IPS-20b (cell line): ENCODE measurements at regions not wholly inside any gene's neighbourhood (a gene's known extent, or its start where the extent isn't known, plus 50 kb on each side); places are given as distances from the start of the nearest gene placed in this dataset.

ENCODE experiments used
- H3K27ac ChIP-seq: one replicate; pipeline ENCODE4 v1.5.1; 2013; ENCODE audit warnings: low read length
- H3K27me3 ChIP-seq: 2 replicates; pipeline ENCODE4 v1.6.1; 2013; ENCODE audit warnings: mild to moderate bottlenecking, low read length, inconsistent platforms; ENCODE audit not compliant: insufficient read depth
- H3K36me3 ChIP-seq: 2 replicates; pipeline ENCODE4 v1.6.1; 2013; ENCODE audit warnings: low read depth, mild to moderate bottlenecking, inconsistent platforms, low read length, moderate library complexity; ENCODE audit not compliant: insufficient read depth
- H3K4me1 ChIP-seq: 2 replicates; pipeline ENCODE4 v1.6.1; 2013; ENCODE audit warnings: mild to moderate bottlenecking, control low read depth, inconsistent platforms, low read length, moderate library complexity; ENCODE audit not compliant: insufficient read depth
- H3K4me3 ChIP-seq: 2 replicates; pipeline ENCODE4 v1.5.1; 2013; ENCODE audit warnings: mild to moderate bottlenecking, low read length, inconsistent platforms
- H3K9ac ChIP-seq: 2 replicates; pipeline ENCODE4 v1.6.1; 2013; ENCODE audit warnings: low read depth, mild to moderate bottlenecking, inconsistent platforms, low read length, moderate library complexity
- H3K9me3 ChIP-seq: 2 replicates; pipeline ENCODE4 v1.6.1; 2013; ENCODE audit warnings: mild to moderate bottlenecking, low read depth, low read length, inconsistent platforms; ENCODE audit not compliant: insufficient read depth

DNA sequence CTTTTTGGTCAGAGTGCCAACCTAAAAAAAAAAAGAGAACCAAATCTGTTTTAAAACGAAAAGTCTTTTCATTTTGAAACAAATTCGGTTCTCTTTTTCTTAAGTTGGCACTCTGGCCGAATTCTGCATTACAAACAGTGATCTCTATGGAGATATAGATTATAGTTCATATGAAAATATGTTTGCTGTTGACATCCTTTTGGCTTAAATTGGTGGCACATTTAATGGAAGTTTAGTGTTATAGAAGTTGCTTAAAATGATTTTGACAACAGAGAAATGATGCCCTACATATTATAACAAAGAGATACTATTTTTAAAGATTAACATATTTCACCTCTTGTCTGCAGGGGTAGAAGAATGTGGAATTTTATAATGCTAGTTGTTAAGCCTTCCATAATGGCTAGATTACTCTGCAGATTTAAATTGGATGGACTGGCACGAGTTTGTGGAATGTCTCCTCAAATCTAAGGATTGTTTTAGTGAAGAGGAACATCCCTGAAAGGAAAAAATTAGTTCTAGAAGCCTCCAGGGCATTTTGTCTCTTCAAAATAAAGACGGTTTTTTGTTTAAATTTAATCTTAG lies 222.9 kb upstream of the CDH2 start:
- Histone ChIP-seq H3K9ac (no peak overlapping the region), H3K36me3 (no peaks in the 10 kb centered on the region), H3K4me1 (no peaks in the 10 kb centered on the region; the same call in 1 of the 2 replicates), H3K27ac (no peak overlapping the region), H3K4me3 (no peak overlapping the region), H3K27me3 (no peaks in the 10 kb centered on the region), H3K9me3 (no peaks in the 10 kb centered on the region)

DNA sequence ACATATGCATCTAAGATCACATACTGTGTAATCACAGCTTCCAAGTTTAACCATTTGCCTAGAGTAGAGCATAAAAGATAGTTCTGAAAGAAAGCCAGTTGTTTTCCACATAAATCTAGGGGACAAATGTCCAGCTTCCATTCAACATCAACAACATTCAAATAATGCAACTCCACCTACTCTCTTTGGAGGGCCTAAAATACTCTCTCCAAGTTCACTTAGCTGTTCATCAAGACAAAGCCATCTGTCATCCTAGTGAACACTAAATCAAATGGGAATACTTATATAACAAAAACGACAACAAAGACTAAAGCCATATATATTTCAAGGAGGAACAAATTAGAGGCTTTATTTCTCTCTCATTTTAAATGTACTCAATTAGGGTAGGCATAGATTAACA lies 221.5 kb upstream of the CDH2 start:
- H3K36me3 ChIP-seq: no peaks in the 10 kb centered on the region
- H3K9me3 ChIP-seq: no peaks in the 10 kb centered on the region
- no peak overlapping the region for H3K9ac ChIP-seq
- no peaks in the 10 kb centered on the region for H3K27me3 ChIP-seq
- no peaks in the 10 kb centered on the region; the same call in 1 of the 2 replicates for H3K4me1 ChIP-seq
- no peak overlapping the region for H3K4me3 ChIP-seq
- no peak overlapping the region for H3K27ac ChIP-seq

DNA sequence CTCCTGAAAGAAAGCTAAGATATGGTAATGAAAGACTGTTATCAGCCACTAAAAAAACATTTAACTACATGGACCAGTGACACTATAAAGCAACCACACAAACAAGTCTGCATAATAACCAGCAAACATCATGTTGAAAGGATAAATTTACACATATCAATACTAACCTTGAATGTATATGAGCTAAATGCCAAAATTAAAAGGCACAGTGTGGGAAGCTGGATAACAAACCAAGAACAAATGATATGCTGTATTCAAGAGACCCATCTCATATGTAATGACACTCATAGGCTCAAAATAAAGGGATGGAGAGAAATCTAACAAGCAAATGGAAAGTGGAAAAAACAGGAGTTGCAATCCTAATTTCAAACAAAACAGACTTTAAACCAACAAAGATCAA lies 213.1 kb upstream of the CDH2 start:
- Histone ChIP-seq H3K27ac (no peak overlapping the region), H3K9me3 (no peaks in the 10 kb centered on the region), H3K27me3 (no peaks in the 10 kb centered on the region), H3K4me3 (no peak overlapping the region), H3K4me1 (no peaks in the 10 kb centered on the region), H3K9ac (no peak overlapping the region), H3K36me3 (no peaks in the 10 kb centered on the region)

DNA sequence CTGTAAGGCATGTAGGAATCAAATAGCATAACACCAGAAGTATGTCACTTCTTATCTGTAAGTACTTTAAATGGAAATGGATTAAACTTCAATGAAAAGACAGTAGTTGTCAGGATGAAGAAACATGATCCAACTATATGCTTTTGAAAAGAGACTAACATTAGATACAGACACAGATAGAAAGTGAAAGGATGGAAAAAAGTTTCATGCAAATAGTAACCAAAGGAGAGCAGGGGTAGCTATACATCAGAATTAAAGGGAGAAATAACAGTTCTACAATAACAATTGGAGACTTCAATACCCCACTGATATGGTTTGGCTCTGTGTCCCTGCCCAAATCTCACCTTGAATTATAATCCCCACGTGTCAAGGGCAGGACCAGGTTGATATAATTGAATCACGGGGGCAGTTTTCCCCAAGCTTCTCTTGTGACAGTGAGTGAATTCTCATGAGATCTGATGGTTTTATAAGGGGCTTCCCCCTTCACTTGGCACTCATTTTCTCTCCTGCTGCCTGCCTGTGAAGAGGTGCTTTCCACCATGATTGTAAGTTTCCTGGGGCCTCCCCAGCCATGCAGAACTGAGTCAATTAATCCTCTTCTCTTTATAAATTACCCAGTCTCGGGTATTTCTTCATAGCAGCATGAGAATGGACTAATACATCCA lies 205.4 kb upstream of the CDH2 start:
- no peak overlapping the region for H3K4me3 ChIP-seq
- no peak overlapping the region for H3K27ac ChIP-seq
- H3K27me3 ChIP-seq: no peaks in the 10 kb centered on the region
- H3K36me3 ChIP-seq: no peaks in the 10 kb centered on the region
- H3K4me1 ChIP-seq: no peaks in the 10 kb centered on the region
- no peak overlapping the region for H3K9ac ChIP-seq
- H3K9me3 ChIP-seq: no peaks in the 10 kb centered on the region

DNA sequence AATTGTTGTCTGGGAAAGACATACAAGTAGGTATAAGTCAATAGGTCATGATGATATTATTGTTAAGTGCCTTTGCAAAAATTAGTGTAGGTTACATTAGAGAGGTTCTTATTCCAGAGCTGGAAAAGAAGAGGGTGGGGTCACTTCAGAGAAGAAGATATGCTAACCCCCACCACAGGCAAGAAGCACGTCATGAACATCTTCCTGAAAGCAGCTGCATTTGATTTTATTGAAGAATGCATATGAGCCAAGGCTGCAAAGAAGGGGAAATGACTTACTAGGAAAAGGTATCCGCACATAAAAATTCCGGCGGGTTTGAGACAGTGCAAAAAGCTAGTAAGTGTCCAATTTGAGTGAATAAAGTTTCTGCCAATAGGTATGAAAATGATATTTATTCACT lies 195.3 kb upstream of the CDH2 start:
- H3K4me1 ChIP-seq: no peaks in the 10 kb centered on the region
- no peak overlapping the region for H3K4me3 ChIP-seq
- no peaks in the 10 kb centered on the region for H3K27me3 ChIP-seq
- H3K36me3 ChIP-seq: no peaks in the 10 kb centered on the region
- H3K9me3 ChIP-seq: no peaks in the 10 kb centered on the region
- H3K27ac ChIP-seq: no peak overlapping the region
- no peak overlapping the region for H3K9ac ChIP-seq

DNA sequence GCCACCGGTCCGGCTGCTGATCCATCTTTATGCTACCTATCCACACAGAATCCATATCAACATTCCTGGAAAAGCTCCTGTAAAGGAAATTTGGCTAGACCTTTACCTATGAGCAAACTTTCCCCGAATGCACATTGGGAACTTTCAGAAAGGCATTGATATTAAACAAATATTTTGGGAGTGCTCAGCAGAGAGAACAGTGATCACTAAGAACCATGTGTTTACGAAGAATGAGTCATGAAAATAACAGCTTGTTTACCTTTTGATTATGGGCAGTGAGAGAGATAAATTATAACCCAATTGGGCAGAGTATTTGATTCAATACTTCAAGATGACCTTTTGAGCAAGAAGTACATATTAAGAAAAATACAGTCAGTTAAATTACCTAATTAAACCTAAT lies 189.7 kb upstream of the CDH2 start:
- Histone ChIP-seq H3K9ac (no peak overlapping the region), H3K4me1 (no peaks in the 10 kb centered on the region), H3K27ac (no peak overlapping the region), H3K9me3 (no peaks in the 10 kb centered on the region), H3K27me3 (no peaks in the 10 kb centered on the region), H3K4me3 (no peak overlapping the region), H3K36me3 (no peaks in the 10 kb centered on the region)

DNA sequence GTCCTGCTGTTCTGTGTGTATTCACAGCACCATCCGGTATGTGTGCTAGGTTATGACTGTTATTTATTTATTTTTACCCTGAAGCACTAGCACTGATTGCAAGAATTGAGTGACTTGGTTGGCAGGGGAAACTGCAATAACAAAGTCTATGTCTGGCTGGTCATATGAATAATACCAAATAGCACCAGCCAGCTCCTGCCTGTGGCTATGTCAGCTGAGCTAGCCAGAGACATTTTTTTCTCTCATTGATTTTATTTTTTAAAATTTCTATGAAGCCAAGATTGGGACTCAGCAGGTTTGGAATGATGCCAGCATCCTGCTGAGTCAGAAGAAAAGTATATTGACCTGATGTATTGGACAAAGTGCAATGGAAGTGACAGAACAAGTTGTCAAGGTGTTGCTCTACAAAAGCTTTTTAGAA lies 188.5 kb upstream of the CDH2 start:
- H3K9me3 ChIP-seq: no peaks in the 10 kb centered on the region
- H3K27ac ChIP-seq: no peak overlapping the region
- no peaks in the 10 kb centered on the region for H3K36me3 ChIP-seq
- no peak overlapping the region for H3K9ac ChIP-seq
- no peaks in the 10 kb centered on the region for H3K27me3 ChIP-seq
- H3K4me3 ChIP-seq: no peak overlapping the region
- no peaks in the 10 kb centered on the region for H3K4me1 ChIP-seq

DNA sequence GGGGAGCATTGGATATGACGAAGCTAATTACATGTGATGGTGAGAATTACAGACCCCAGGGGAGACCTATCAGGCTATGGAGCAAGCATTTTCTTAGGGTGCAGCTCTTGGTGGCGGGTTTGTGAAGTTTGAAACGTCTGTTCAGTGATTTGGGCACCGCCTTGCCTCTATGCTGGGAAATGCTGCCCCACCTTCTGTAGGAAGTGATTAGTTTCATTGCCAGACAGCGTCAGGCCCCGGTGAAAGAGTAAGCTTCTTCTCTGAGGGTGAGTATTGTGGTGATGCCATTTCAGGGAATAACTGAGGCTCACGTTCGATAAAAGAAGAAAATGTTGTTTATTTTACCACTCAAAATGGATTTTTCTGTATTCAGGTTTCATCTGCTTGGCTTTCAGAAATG lies 186.2 kb upstream of the CDH2 start:
- Histone ChIP-seq H3K9me3 (no peaks in the 10 kb centered on the region), H3K9ac (no peak overlapping the region), H3K4me1 (no peaks in the 10 kb centered on the region), H3K36me3 (no peaks in the 10 kb centered on the region), H3K27me3 (no peaks in the 10 kb centered on the region), H3K27ac (no peak overlapping the region), H3K4me3 (no peak overlapping the region)

DNA sequence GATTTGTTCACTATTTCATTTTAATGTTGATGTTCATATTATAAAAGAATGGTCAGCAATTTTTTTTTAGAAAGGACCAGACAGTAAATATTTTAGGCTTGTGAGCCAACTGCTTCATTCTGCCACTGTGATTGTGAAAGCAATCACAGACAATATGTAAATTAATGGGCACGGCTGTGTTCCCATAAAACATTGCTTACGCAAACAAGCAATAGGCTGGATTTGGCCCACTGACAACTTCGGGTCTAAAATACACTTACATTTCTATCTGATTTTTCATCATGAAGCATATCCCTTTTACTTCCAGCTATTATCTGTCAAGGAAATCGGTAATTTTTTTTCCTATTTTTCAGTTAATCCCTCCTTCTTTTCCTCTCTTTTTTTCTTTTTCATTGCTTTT lies 182.2 kb upstream of the CDH2 start:
- H3K36me3 ChIP-seq: no peaks in the 10 kb centered on the region
- no peaks in the 10 kb centered on the region for H3K4me1 ChIP-seq
- H3K9me3 ChIP-seq: no peaks in the 10 kb centered on the region
- H3K27ac ChIP-seq: no peak overlapping the region
- H3K9ac ChIP-seq: no peak overlapping the region
- no peaks in the 10 kb centered on the region for H3K27me3 ChIP-seq
- no peak overlapping the region for H3K4me3 ChIP-seq

DNA sequence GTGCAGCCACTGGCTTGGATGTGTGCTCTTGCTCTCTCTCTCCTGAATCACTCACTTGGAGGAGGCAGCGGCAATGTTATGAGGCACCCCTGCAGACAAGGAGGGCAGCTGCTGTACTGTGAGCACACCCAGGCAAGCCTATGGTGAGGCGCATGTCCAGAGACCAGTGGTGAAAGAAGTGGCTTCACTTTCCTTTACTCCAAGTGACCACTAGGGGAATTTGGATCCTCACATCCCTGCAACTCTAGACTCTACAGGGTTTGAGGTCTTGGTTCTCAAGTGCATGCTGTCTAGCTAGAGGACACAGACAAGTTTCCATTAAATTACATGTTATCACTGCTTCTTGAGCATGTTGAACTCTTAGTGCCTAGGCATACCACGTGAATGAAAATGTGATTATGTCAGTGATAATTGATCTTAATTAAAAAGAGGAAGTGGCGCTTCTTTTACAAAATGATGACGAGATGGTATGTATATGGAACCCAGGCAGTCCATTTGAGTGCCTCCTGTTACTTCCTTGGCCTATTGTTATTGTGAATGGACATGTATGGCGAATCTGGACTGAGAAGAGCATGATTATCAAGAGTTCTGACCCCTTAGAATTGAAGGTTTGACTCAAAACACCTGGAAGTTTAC lies 181.0 kb upstream of the CDH2 start:
- Histone ChIP-seq H3K27me3 (no peaks in the 10 kb centered on the region), H3K27ac (no peak overlapping the region), H3K4me3 (no peak overlapping the region), H3K9ac (no peak overlapping the region), H3K36me3 (no peaks in the 10 kb centered on the region), H3K9me3 (no peaks in the 10 kb centered on the region), H3K4me1 (no peaks in the 10 kb centered on the region)

DNA sequence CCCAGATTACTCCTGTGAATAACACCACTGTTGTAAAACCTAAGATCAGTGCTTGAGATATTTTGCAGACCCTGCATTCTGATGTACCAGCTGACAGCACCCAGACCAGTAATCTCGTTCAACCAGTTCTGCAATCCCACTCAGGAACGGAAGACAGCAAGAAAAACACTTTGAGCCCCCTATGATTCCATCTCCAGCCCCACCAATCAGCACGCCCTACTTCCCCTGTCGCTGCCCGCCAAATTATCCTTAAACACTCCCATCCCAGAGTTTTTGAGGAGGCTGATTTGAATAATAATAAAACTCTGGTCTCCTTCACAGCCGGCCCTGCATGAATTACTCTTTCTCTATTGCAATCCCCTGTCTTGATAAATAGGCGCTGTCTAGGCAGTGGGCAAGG lies 173.9 kb upstream of the CDH2 start:
- Histone ChIP-seq H3K4me3 (no peak overlapping the region; the same call in 1 of the 2 replicates), H3K27ac (no peak overlapping the region), H3K4me1 (peaks cover 12% of the 10 kb centered on the region; the same call in 1 of the 2 replicates), H3K36me3 (no peaks in the 10 kb centered on the region), H3K9me3 (no peaks in the 10 kb centered on the region), H3K9ac (no peak overlapping the region), H3K27me3 (no peaks in the 10 kb centered on the region)

DNA sequence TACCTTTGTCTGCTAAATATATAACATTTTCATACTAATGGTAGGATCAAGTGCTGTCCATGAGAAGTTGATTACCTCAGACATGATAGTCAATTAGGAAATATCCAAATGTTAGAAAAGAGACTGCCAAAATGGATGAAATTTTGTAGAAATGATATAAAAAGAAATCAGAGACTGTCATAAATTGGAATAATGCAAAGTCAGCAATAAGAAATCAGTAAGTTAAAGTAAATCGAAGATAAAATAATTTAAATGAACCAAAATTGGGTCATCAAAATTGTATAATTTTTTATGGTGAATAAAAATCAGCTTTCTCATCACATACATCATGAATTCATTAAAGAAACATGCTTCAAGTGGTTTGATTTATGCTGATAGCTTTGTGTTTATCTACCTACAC lies 165.3 kb upstream of the CDH2 start:
- Histone ChIP-seq H3K27ac (no peak overlapping the region), H3K4me3 (no peak overlapping the region), H3K27me3 (no peaks in the 10 kb centered on the region), H3K9ac (no peak overlapping the region), H3K9me3 (peaks cover 9% of the 10 kb centered on the region; the same call in 1 of the 2 replicates), H3K4me1 (no peaks in the 10 kb centered on the region), H3K36me3 (no peaks in the 10 kb centered on the region)
